SK-N-SH treated with all-trans-retinoic acid at 6 μM for 48 hours (cell line): ENCODE measurements at regions not wholly inside any gene's neighbourhood (a gene's known extent, or its start where the extent isn't known, plus 50 kb on each side); places are given as distances from the start of the nearest gene placed in this dataset.

Experiments used
- ATAC-seq: fragments of 200-7000 bp; cut with Tn5 transposase; 3 replicates; pipeline ENCODE4 v1.9.1; 2020; ENCODE audit warnings: mild to moderate bottlenecking, moderate library complexity
- ARNTL ChIP-seq: fragments of 450-650 bp; formaldehyde crosslinking; IDR thresholded peaks from 2 replicates; pipeline ENCODE4 v1.5.0; 2020; ENCODE audit warnings: low read depth, mild to moderate bottlenecking, moderate library complexity, borderline replicate concordance
- BACH2 ChIP-seq: fragments of 250-450 bp; sonication (Bioruptor Pico); IDR thresholded peaks from 2 replicates; pipeline ENCODE4 v1.9.0; 2021; ENCODE audit warnings: mild to moderate bottlenecking, borderline replicate concordance
- CSDC2 ChIP-seq: fragments of 250-450 bp; sonication (Bioruptor Pico); IDR thresholded peaks from 2 replicates; pipeline ENCODE4 v1.5.0; 2020; ENCODE audit warnings: mild to moderate bottlenecking, moderate library complexity
- ESRRG ChIP-seq: fragments of 250-450 bp; sonication (Bioruptor Pico); IDR thresholded peaks from 2 replicates; pipeline ENCODE4 v1.6.1; 2021; ENCODE audit warnings: mild to moderate bottlenecking
- GLIS3 ChIP-seq: fragments of 250-450 bp; sonication (Bioruptor Pico); IDR thresholded peaks from 2 replicates; pipeline ENCODE4 v1.5.0; 2020; ENCODE audit warnings: mild to moderate bottlenecking, moderate library complexity
- ISL1 ChIP-seq: fragments of 250-450 bp; sonication (Bioruptor Pico); IDR thresholded peaks from 2 replicates; pipeline ENCODE4 v2.1.2; 2022; ENCODE audit warnings: mild to moderate bottlenecking, moderate library complexity
- OSR1 ChIP-seq: fragments of 250-450 bp; sonication (Bioruptor Pico); IDR thresholded peaks from 2 replicates; pipeline ENCODE4 v1.8.0; 2022; ENCODE audit warnings: moderate library complexity, mild to moderate bottlenecking, inconsistent platforms
- PATZ1 ChIP-seq: fragments of 250-450 bp; sonication (Bioruptor Pico); IDR thresholded peaks from 2 replicates; pipeline ENCODE4 v1.8.0; 2020; ENCODE audit warnings: mild to moderate bottlenecking, moderate library complexity, borderline replicate concordance
- PPARA ChIP-seq: fragments of 250-450 bp; sonication (Bioruptor Pico); IDR thresholded peaks from 2 replicates; pipeline ENCODE4 v1.5.0; 2020; ENCODE audit warnings: mild to moderate bottlenecking, borderline replicate concordance
- RARB ChIP-seq: fragments of 250-450 bp; sonication (Bioruptor Pico); IDR thresholded peaks from 2 replicates; pipeline ENCODE4 v1.8.0; 2021; ENCODE audit warnings: mild to moderate bottlenecking, moderate library complexity
- SNAI2 ChIP-seq: fragments of 250-450 bp; sonication (Bioruptor Pico); IDR thresholded peaks from 2 replicates; pipeline ENCODE4 v1.5.0; 2020; ENCODE audit warnings: mild to moderate bottlenecking, moderate library complexity
- TCF4 ChIP-seq: fragments of 250-450 bp; sonication (Bioruptor Pico); IDR thresholded peaks from 2 replicates; pipeline ENCODE4 v1.8.0; 2021; ENCODE audit warnings: mild to moderate bottlenecking, moderate library complexity, borderline replicate concordance
- TOX ChIP-seq: fragments of 250-450 bp; sonication (Bioruptor Pico); IDR thresholded peaks from 2 replicates; pipeline ENCODE4 v1.8.0; 2021; ENCODE audit warnings: mild to moderate bottlenecking, moderate library complexity, borderline replicate concordance
- ZC3H10 ChIP-seq: fragments of 250-450 bp; sonication (Bioruptor Pico); IDR thresholded peaks from 2 replicates; pipeline ENCODE4 v1.5.1; 2021; ENCODE audit warnings: mild to moderate bottlenecking, moderate library complexity
- ZFP30 ChIP-seq: fragments of 450-650 bp; formaldehyde crosslinking; IDR thresholded peaks from 2 replicates; pipeline ENCODE4 v1.5.0; 2022; ENCODE audit warnings: mild to moderate bottlenecking, moderate library complexity
- ZNF70 ChIP-seq: fragments of 450-650 bp; formaldehyde crosslinking; IDR thresholded peaks from 2 replicates; pipeline ENCODE4 v1.5.0; 2020; ENCODE audit warnings: mild to moderate bottlenecking, moderate library complexity
- ZNF8 ChIP-seq: fragments of 450-650 bp; formaldehyde crosslinking; IDR thresholded peaks from 2 replicates; pipeline ENCODE4 v1.5.0; 2020; ENCODE audit warnings: mild to moderate bottlenecking, moderate library complexity
- TF ChIP-seq, protein P1 (sequence below): fragments of 250-450 bp; sonication (Bioruptor Pico); IDR thresholded peaks from 2 replicates; pipeline ENCODE4 v1.5.1; 2020; ENCODE audit warnings: low read depth, mild to moderate bottlenecking, moderate library complexity
- TF ChIP-seq, protein P2 (sequence below): fragments of 250-450 bp; sonication (Bioruptor Pico); IDR thresholded peaks from 2 replicates; pipeline ENCODE4 v1.8.0; 2021; ENCODE audit warnings: low read depth, mild to moderate bottlenecking, moderate library complexity, borderline replicate concordance
- TF ChIP-seq, protein P3 (sequence below): fragments of 250-450 bp; sonication (Bioruptor Pico); IDR thresholded peaks from 2 replicates; pipeline ENCODE4 v1.5.1; 2021; ENCODE audit warnings: mild to moderate bottlenecking, moderate library complexity
- TF ChIP-seq, protein P4 (sequence below): fragments of 250-450 bp; sonication (Bioruptor Pico); IDR thresholded peaks from 2 replicates; pipeline ENCODE4 v1.5.0; 2020; ENCODE audit warnings: mild to moderate bottlenecking, moderate library complexity

DNA sequence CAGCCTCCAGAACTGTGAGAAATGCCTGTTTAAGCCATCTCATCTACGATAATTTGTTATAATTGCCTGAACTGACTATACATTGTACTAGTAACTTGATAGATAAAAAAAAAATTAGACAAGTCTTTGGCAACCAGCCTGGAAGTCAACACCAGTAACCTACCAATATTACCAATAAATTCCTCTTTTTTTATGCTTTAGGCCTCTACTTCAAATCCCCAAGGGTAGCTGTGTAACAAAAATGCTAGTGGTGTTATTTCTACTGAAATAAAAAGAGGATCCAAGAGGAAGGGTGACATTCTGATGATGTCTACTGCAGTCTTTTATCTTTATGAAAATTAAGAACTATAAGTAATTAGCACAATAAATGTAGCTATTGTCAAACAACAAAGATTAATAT lies 151.7 kb upstream of the SAMSN1 start (continued):
- TF ChIP-seq PATZ1 (CRISPR knock-in tag) (no peak), ZNF8 (no peak), BACH2 (CRISPR knock-in tag) (no peak), ISL1 (CRISPR knock-in tag) (no peak), CSDC2 (no peak)
- TF ChIP-seq, protein P1, sequence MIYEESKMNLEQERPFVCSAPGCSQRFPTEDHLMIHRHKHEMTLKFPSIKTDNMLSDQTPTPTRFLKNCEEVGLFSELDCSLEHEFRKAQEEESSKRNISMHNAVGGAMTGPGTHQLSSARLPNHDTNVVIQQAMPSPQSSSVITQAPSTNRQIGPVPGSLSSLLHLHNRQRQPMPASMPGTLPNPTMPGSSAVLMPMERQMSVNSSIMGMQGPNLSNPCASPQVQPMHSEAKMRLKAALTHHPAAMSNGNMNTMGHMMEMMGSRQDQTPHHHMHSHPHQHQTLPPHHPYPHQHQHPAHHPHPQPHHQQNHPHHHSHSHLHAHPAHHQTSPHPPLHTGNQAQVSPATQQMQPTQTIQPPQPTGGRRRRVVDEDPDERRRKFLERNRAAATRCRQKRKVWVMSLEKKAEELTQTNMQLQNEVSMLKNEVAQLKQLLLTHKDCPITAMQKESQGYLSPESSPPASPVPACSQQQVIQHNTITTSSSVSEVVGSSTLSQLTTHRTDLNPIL (CRISPR knock-in tag) = no peak
- TF ChIP-seq, protein P2, sequence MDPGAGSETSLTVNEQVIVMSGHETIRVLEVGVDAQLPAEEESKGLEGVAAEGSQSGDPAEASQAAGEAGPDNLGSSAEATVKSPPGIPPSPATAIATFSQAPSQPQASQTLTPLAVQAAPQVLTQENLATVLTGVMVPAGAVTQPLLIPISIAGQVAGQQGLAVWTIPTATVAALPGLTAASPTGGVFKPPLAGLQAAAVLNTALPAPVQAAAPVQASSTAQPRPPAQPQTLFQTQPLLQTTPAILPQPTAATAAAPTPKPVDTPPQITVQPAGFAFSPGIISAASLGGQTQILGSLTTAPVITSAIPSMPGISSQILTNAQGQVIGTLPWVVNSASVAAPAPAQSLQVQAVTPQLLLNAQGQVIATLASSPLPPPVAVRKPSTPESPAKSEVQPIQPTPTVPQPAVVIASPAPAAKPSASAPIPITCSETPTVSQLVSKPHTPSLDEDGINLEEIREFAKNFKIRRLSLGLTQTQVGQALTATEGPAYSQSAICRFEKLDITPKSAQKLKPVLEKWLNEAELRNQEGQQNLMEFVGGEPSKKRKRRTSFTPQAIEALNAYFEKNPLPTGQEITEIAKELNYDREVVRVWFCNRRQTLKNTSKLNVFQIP = no peak

DNA sequence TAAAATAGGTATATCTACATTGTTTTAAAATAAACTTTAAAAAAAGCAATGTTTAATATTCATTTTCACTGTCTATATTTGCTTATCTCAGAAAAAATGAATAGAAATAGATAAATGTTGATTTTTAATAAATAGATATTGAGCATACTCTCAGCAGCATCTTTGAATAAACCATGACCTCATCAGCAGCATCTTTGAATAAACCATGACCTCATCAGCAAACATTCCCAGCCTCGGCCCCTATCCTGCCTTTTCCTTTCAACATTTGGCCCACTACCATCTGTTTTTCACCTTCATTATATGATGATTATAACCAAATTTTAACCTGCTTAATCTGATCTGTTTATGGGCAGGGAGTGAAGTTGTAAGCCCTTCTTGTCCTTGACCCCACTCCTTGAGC lies 148.7 kb upstream of the SAMSN1 start:
- no peak for ATAC-seq
- TF ChIP-seq, protein P3, sequence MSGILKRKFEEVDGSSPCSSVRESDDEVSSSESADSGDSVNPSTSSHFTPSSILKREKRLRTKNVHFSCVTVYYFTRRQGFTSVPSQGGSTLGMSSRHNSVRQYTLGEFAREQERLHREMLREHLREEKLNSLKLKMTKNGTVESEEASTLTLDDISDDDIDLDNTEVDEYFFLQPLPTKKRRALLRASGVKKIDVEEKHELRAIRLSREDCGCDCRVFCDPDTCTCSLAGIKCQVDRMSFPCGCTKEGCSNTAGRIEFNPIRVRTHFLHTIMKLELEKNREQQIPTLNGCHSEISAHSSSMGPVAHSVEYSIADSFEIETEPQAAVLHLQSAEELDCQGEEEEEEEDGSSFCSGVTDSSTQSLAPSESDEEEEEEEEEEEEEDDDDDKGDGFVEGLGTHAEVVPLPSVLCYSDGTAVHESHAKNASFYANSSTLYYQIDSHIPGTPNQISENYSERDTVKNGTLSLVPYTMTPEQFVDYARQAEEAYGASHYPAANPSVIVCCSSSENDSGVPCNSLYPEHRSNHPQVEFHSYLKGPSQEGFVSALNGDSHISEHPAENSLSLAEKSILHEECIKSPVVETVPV (CRISPR knock-in tag) = no peak
- TF ChIP-seq ZC3H10 (CRISPR knock-in tag) (no peak), PPARA (CRISPR knock-in tag) (no peak), ISL1 (CRISPR knock-in tag) (no peak), ESRRG (CRISPR knock-in tag) (no peak), BACH2 (CRISPR knock-in tag) (no peak), PATZ1 (CRISPR knock-in tag) (no peak), TOX (no peak), TCF4 (no peak), RARB (CRISPR knock-in tag) (no peak), ZFP30 (CRISPR knock-in tag) (no peak), GLIS3 (no peak), OSR1 (no peak), ZNF70 (CRISPR knock-in tag) (no peak), ARNTL (CRISPR knock-in tag) (no peak), SNAI2 (CRISPR knock-in tag) (no peak)
- TF ChIP-seq, protein P4, sequence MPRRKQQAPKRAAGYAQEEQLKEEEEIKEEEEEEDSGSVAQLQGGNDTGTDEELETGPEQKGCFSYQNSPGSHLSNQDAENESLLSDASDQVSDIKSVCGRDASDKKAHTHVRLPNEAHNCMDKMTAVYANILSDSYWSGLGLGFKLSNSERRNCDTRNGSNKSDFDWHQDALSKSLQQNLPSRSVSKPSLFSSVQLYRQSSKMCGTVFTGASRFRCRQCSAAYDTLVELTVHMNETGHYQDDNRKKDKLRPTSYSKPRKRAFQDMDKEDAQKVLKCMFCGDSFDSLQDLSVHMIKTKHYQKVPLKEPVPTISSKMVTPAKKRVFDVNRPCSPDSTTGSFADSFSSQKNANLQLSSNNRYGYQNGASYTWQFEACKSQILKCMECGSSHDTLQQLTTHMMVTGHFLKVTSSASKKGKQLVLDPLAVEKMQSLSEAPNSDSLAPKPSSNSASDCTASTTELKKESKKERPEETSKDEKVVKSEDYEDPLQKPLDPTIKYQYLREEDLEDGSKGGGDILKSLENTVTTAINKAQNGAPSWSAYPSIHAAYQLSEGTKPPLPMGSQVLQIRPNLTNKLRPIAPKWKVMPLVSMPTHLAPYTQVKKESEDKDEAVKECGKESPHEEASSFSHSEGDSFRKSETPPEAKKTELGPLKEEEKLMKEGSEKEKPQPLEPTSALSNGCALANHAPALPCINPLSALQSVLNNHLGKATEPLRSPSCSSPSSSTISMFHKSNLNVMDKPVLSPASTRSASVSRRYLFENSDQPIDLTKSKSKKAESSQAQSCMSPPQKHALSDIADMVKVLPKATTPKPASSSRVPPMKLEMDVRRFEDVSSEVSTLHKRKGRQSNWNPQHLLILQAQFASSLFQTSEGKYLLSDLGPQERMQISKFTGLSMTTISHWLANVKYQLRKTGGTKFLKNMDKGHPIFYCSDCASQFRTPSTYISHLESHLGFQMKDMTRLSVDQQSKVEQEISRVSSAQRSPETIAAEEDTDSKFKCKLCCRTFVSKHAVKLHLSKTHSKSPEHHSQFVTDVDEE (CRISPR knock-in tag) = no peak
- TF ChIP-seq, protein P2 = no peak
